GM12892 (cell line): ENCODE measurements at regions not wholly inside any gene's neighbourhood (a gene's known extent, or its start where the extent isn't known, plus 50 kb on each side); places are given as distances from the start of the nearest gene placed in this dataset.

Source experiments
- POLR2A ChIP-seq: IDR thresholded peaks from 2 replicates; pipeline ENCODE4 v1.6.1; 2011; ENCODE audit warnings: low read depth, low read length, control low read depth
- POLR2AphosphoS5 ChIP-seq: IDR thresholded peaks from 2 replicates; pipeline ENCODE4 v1.6.1; 2011; ENCODE audit warnings: low read depth, low read length, control low read depth
- TAF1 ChIP-seq: IDR thresholded peaks from 2 replicates; pipeline ENCODE4 v1.6.1; 2011; ENCODE audit warnings: low read depth, mild to moderate bottlenecking, control low read depth, low read length, borderline replicate concordance

GRCh38 chr2:8600456-8600855, 81.4 kb upstream of the ID2 start:
- TF ChIP-seq POLR2A: no peak
- no peak for TF ChIP-seq POLR2AphosphoS5
- no peak for TF ChIP-seq TAF1
